GM21723 (cell line): ENCODE measurements at regions not wholly inside any gene's neighbourhood (a gene's known extent, or its start where the extent isn't known, plus 50 kb on each side); places are given as distances from the start of the nearest gene placed in this dataset.

Experiments used
- ATAC-seq: cut with Tn5 transposase; IDR thresholded peaks from one replicate; pipeline ENCODE4 v1.9.1; 2021; ENCODE audit warnings: mild to moderate bottlenecking, moderate library complexity; ENCODE audit not compliant: unreplicated experiment

DNA sequence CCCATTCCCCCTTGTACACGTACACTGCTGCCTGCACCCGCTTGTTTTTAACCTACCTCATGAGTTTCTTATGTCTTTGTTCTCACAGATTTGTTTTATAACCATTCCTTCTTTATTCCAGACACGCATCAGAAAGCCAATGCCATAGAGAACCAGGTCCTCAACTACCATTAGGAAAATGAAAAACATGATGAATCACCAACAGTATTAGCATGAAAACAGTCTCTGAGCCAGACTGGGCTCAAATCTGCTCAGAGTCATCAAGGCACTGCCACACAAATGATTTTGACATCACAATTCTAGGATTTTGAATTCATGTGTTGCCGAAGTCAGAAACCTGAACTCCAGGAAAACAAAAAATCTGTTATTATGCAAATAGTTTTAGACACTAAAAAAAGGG lies 394.1 kb upstream of the GRIA1 start:
- no peak for ATAC-seq

DNA sequence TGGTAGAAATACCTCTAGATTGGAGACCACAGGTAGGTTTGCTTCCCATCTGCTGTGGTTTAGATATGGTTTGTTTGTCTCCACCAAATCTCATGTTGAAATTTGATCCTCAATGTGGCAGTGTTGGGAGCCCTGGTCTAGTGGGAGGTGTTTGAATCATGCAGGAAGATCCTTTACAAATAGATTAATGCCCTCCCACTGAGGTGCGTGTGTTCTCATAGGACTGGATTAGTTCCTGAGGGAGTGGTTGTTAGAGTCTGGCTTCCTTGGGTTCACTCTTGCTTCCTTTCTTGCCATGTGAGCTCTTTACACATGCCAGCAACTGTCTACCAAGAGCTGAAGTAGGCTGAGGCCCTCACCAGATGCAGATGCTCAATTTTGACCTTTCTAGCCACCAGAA lies 391.1 kb upstream of the GRIA1 start:
- no peak for ATAC-seq

DNA sequence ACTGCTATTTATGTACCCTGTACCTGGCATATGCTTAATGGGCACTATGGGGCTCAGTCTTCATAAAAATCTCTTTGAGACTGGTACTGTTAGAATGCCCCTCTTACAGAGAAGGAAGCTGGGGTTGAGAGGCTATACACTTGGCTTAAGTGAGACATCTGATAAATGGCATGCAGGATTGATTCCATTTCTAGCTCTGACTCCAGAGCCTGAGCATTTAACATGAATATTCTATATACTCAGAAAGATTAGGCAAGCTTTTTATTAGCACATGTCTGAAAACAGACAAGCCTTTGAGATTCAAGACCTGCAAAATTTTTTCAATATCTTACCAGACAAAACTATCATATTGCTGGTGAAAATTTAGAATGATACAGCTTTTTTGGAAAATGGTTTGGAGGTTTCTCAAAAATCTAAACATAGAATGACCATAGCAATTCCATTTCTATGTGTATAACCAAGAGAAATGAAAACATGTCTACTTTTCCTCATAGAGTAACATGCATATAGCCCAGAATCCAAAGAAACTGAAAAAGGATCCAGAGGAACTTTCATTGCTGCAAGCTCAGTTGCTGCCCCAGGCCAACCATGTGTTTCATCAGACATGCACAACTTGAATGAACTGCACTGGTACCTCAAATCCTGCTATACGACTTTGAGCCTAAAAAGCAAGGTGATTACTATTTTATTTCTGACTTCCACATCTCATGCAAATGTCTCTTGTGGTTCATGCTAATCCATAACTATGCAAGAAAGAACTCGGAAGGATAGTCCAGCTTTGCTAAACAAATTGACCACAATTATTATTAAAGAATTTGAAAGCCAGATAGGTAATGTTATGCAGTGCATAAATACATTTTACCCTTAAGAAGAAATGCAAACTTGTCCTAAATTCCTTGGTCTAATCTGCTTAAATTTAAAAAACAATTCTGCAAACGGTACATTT lies 389.0 kb upstream of the GRIA1 start:
- ATAC-seq: no peak

DNA sequence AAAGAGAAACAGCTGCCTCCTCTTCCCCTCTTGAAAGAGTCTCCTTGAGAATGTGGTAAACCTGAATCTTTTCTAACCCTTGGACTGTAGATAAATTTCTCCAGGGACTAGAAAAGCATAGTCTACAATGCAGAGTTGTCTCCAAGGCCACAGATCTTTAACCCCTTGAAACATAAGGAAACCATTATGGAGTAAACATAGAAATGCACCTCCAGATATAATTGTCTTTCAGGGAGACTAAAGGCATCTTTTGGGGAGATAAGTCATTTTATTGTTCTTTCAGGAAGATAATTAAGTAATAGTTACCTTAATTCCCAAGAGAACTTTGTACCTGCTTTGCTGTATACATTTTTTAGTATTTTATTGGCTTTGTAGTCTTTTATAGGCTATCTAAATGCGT lies 373.6 kb upstream of the GRIA1 start:
- no peak for ATAC-seq

DNA sequence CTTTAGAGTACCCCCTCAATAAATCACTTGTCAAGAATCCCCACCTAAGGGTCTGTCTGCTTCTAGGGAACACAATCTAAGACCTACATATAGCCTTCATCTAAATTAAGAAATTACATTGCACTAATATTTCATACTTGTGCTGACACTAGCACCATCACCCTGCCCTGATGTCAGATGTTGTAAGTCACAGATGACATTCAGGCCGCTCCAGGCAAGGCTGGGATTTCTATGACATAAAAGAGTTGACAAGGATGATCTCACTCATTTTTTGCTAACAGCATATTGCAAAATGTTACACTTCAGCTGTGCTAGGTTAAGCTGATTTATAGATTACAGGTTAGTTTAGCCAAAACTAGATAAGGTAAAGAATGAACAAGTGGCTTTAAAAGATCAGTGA lies 372.5 kb upstream of the GRIA1 start:
- ATAC-seq: no peak

DNA sequence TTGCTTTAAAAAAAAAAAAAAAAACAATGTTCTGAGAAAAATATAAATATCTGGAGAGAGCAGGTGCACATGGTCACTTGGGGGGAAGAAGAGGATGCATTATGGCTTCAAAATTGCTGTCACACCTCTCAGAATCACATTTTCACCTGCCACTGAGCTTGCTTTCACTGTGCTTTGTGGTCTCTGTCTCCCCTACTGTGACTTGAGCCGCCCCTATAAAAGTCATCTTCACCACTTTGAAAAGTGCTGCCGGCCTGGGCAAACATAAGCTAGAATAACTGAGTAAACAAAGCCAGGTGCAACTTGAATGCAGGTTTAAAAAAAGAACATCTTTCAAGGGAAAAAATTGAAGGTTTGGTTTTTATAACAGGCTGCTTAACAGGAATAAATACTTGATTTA lies 368.1 kb upstream of the GRIA1 start:
- ATAC-seq: no peak

DNA sequence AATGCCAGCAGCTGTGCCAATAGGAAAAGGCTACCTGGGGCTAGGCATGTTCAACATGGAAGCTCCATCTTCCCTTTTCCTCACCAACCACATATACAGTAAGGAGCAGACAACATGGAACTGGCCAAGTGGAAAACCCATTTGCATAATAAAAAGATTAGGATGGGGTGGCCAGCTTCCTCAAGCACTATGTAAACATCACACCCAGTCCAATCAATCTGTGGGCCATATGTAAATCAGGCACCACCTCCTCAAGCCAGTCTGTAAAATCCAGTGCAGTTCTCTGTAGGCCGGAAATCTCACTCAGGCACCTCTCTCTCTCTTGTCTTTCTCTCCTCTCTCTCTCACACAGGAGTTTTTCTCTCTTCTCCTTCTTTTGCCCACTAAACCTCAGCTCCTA lies 360.2 kb upstream of the GRIA1 start:
- no peak for ATAC-seq

DNA sequence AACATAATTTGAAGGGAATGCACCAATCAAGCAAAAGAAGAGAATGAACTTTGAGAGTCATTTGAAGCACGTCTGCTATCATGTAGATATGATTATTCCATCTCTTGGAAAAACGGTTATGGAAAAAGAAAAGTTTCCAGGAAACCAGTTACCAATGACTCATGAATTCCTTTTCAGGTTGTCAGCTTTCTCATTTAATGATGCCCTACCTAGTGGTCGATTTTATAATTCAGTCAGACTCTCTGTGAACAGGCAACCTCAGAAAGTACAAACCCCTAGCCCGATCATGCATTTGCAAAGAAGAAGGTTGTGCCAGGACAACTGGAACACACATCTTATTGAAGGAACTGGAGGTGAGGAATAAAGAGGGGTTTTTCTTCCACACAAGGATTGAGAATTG lies 355.1 kb upstream of the GRIA1 start:
- ATAC-seq: no peak

DNA sequence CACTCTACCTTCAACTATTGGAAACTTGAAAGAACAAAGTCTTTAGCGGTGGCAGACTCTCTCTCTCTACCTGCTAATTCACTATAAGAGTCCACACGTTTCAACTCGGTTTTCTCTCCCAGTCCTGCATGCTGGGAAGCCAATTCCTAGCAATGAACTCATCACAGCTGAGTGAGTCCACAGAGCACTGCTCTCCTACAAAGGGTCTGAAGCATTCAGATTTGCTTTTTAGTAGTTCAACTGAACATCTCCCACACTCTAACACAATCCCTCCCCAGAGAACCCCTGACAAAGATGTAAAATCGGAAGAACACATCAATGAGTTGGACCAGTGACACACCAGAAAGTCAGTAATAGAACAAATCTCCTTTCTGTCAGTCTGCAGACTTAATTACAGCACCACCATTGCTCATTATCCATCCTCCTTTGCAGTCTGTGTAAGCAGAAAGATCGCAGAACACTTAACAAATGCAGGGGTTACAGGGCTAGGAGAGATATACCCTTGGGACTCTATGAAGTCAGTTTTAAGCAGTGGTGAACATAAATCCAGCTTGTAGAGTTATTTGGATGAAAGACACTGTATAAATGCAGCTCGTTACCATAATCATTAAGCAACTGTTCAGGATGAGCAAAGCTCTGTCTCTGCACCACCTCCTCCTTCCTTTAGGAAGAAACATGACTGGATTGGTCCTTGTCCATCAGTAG lies 353.4 kb upstream of the GRIA1 start:
- no peak for ATAC-seq

DNA sequence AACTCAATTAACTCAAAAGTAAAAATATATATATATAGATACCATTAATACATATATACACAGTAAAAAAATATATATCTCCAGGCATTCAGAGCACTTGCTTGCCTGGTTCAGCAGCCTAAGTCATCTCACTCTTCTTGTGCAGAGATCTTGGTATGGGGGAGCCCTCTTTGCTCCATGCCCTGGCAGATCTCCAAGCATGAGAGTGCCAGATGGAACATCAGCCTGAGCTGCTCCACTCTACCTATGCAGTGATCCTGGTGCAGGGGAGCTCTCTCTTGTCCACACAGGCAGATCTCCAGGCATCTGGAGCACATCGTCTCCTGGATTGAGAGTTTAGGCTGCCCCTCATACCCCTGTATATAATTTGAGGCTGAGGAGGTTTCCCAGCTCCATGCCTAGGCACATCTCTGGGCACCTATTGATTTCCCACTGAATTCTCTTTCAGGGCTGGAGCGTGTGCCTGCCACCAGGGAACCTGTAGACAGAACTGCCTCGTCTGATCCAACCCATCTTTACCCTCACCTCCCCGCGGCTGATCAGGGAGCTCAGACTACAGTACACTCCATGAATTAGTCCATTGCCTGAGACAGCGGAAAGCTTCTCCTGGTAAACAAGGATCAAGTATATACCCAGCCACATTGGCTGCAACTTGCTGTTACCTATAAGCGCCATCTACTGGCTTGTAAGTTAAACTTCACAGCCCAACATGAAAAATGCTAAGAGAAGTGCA lies 342.4 kb upstream of the GRIA1 start:
- ATAC-seq: peak; percentile 81

DNA sequence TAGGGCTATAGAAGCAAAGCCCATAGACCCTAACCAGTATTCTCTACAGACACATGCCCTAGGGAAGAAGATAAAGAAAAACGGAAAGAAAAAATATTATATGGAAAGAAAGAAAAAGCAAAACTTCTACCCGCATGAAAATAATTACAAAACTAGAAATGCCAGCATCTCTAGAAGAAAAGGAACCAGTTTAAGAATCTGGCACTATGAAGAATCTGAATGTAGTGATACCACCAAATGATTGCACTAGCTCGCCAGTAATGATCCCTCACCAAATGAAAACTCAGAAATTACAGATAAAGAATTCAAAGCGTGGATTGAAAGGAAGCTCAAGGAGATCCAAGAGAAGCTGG lies 341.9 kb upstream of the GRIA1 start:
- no peak for ATAC-seq

DNA sequence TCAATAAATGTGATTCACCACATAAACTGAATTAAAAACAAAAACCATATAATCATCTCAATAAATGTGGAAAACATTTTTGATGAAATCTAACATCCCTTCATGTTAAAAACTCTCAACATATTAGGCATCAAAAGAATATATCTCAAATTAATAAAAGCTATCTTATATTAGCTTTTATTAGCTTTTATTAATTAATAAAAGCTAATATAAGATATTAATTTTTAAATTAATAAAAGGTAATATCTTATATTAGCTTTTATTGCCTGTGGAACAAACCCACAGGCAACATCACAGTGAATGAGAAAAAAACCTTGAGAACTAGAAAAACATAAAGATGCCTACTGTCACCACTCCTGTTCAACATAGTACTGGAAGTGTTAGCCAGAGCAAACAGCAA lies 338.9 kb upstream of the GRIA1 start:
- no peak for ATAC-seq

DNA sequence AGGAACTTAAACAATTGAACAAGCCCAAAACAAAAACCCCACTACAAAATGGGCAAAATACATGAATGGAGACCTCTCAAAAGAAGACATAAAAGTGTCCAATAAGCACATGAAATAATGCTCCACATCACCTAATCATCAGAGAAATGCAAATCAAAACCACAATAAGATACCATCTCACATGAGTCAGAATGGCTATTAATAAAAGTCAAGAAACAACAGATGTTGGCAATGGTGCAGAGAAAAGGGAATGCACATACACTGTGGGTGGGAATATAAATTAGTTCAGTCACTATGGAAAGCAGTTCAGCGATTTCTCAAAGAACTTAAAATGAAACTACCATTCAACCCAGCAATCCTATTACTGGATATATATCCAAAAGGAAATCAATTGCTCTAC lies 337.4 kb upstream of the GRIA1 start:
- ATAC-seq: no peak

DNA sequence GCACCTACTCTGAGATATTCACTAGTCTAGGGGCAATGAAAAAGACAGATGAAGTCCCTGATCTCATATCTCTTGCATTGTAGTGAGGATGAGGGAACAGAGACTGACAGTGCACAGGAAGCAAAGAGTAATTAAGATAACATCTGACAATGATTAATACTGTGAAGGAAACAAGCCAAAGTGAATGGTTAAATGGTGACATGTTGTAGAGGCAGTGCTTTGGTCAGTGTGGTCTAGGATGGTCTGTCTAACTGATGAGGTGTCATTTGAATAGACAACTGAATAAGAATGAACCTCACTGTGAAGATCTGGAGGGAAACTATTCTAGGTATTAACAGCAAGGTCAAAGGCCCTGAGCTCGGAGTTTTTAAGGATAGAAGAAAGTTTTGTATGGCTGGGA lies 333.3 kb upstream of the GRIA1 start:
- no peak for ATAC-seq

DNA sequence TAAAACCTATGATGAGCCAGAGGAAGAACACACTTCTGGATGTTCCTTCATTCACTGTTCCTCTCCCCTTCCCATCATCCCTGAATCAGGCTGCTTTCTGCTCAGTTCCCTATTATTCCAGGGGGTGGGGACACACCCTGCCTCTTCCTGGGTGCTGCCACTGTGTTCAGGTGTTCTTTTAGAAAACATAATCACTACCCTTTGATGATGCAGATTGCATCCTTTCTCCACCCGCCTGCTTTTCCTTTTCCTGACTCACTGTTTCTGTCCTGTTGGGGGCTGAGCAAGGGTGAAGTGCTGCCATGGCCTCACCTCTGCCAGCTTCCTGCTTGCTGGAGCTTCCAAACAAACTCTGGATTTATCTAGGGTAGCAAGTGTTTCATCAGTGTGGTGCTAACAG lies 331.9 kb upstream of the GRIA1 start:
- no peak for ATAC-seq

DNA sequence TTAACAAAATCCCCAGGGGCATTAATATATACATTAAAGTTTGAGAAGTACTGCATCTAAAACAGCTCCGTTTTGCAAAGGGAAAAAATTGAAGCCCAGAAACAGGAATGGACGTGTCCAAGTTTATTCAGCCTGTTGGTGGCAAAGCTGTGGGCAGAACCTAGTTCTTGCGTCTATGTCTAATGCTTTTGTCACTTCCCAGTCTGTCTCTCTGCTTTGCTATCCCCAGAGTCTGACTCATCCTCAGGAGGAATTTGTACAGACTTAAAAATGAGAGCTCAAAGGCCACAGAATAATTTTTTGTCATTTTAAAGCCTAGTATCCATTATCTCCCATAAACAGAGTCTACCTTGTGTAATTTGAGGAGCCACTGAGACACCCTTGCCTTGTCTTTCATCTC lies 330.9 kb upstream of the GRIA1 start:
- ATAC-seq: no peak

DNA sequence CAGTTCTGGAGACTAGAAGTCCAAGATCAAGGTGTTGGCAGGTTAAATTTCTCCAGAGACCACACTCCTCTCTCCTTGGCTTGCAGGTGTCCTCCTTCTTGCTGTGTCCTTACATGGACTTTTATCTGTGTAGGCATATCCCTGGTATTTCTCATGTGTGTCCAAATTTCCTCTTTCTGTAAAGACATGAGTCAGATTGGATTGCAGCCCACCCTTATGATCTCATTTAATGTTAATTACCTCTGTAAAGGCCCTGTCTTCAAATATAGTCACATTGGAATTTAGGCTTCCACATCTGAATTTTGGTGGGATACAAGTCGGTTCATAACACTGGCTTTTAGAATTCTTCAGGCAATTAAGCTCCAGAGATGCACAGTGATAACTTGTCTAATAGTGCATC lies 322.2 kb upstream of the GRIA1 start:
- no peak for ATAC-seq

DNA sequence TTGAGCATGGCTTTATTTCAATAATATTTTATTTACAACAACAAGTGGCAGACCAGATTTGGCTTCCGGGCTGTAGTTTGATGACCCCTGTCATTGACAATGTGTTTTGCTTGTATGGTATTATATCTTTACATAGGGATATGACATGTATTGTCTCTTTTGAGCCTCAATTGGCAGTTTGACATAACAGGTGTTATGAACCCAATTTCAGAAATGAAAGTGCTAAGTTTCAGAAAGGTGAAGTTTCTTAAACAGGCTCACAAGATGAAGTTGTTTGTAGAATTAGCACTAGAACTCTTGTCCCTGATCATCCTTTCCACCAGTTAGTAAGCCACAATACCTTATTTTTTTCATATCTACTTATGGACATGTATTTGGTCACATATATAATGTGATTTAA lies 303.0 kb upstream of the GRIA1 start:
- ATAC-seq: no peak

DNA sequence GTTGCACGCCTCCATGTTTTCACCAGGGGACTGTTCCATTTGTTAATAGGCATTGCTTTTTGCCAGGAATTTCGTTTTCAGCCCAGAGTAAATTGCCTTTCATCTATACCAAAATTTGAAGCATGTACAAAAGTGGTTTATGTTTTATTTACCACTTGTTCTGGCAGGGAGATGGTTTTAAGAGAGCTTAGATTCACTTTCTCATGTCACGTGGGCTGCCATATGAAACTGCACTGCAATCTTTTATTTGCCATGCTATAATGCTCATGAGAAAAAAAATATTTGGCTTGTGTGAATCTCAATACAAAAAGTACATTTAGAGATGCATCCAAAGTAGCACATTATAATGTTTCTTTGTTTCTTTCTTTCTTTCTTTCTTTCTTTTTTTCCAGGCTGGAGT lies 284.1 kb upstream of the GRIA1 start:
- no peak for ATAC-seq

DNA sequence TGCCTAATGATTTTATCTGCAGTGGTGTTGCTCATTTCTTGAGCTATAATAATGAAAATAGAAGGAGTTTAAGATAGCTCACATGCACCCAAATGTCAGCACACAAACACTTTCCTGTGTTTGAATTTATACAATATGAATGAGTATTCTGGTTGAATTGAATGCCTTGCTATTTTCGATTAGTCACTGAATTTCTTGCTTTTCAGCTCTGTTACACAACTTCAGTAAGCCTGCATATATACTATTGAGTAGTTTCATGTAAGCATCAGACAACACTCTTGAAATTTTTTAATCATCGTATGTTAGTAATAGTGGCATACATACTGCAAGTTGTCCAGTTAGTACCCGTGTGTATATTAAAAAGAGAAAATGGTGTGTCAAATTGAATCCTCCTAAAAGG lies 281.5 kb upstream of the GRIA1 start:
- ATAC-seq: no peak

DNA sequence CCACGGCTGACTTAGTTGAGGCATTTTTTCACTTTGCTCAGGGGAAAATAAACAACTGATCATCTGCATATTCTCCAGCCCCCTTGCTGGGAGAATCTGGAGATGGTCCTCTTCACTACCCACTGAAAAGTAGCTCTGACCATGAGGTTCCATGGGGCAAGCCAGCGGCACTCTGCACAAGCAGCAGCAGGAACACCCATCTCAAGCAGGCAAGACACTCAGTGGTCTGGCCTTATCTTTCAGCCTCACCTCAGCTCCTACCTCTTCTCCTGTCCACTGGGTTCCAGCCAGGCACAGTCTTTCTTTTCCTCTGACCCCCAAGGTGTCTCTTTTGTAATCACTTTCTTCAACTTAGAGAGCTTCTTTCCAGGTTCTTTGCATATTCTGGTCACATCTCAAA lies 280.8 kb upstream of the GRIA1 start:
- ATAC-seq: no peak

DNA sequence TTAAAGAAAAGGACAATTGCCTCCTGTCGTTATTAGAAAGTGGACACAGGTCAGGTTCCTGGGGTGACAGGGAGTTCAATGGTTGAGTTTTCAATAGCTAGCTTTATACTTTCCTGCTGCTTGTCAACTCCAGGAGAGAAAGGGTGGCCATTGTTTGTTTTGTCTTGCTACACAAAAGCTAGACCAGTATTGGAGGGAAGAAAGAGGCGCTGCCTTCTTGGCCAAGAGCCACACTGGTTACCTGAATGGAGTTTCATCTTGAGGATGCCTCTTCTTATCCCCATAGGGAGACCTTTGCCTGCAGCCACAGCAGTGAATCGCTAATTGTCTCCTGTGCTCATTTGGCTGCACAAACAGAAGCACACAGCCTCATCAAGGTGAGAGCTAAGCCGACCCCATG lies 279.4 kb upstream of the GRIA1 start:
- ATAC-seq: no peak
